ENCODE measurements at regions not wholly inside any gene's neighbourhood (a gene's known extent, or its start where the extent isn't known, plus 50 kb on each side); places are given as distances from the start of the nearest gene placed in this dataset.

DNA sequence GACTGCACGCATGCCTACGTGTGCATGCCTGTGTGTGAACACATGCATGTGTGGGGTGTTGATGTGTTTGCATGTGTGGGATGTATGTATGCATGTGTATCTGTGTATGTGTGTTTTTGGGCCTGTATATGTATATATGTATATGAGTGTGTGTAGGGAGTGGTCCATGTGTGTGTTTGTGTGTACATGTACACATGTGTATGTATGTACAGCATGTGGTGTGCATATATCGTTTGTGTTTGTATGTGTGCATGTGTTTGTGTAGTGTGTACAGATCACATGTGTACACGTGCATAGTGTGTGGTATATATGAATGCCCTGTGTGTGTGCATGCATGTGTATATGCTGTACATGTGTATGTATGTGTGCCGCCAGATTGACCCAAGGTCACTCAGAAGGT lies 54.2 kb upstream of the ASB18 start:
- TF ChIP-seq, protein P1, sequence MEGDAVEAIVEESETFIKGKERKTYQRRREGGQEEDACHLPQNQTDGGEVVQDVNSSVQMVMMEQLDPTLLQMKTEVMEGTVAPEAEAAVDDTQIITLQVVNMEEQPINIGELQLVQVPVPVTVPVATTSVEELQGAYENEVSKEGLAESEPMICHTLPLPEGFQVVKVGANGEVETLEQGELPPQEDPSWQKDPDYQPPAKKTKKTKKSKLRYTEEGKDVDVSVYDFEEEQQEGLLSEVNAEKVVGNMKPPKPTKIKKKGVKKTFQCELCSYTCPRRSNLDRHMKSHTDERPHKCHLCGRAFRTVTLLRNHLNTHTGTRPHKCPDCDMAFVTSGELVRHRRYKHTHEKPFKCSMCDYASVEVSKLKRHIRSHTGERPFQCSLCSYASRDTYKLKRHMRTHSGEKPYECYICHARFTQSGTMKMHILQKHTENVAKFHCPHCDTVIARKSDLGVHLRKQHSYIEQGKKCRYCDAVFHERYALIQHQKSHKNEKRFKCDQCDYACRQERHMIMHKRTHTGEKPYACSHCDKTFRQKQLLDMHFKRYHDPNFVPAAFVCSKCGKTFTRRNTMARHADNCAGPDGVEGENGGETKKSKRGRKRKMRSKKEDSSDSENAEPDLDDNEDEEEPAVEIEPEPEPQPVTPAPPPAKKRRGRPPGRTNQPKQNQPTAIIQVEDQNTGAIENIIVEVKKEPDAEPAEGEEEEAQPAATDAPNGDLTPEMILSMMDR (conservative IDR thresholded peaks at IDR 0.05; ENCODE audit: low read length): no peak
- no peak for TF ChIP-seq EZH2phosphoT487 (IDR thresholded peaks at IDR 0.05; ENCODE audit: borderline replicate concordance, low read depth, low read length)

Data from OCI-LY7 (cell line).